Ovary (tissue), 3 donors: ENCODE measurements at regions not wholly inside any gene's neighbourhood (a gene's known extent, or its start where the extent isn't known, plus 50 kb on each side); places are given as distances from the start of the nearest gene placed in this dataset.

Source experiments
- CTCF ChIP-seq, 3 donors: fragments of 450-650 bp in 2 of 3; fragments of 200-600 bp in 1 of 3; IDR thresholded peaks; one replicate each; pipeline versions ENCODE4 v1.5.1 to v1.8.0; 2016 to 2022; ENCODE audit warnings: antibody characterized with exemption in 3 of 3, mild to moderate bottlenecking in 1 of 3
- EP300 ChIP-seq: sonication (generic); formaldehyde crosslinking; IDR thresholded peaks from one replicate; pipeline ENCODE4 v1.6.1; 2017; ENCODE audit warnings: antibody characterized with exemption
- donor health status: DM: no; HTN: no; CAD: no.

GRCh38 chr15:101556273-101556672 is 66.8 kb upstream of the PCSK6 start:
- no peak for TF ChIP-seq CTCF (IDR thresholded peaks at IDR 0.05)
- TF ChIP-seq EP300 = no peak
